NCI-H748 treated with DMSO at 0.1 percent for 48 hours (cell line): ENCODE measurements at regions not wholly inside any gene's neighbourhood (a gene's known extent, or its start where the extent isn't known, plus 50 kb on each side); places are given as distances from the start of the nearest gene placed in this dataset.
A peak's percentile ranks its signal among the peaks of the same experiment; 100 is the strongest.

ENCODE experiments used
- DNase-seq: peaks from one replicate; lab custom pipeline; 2025; lab: John Stamatoyannopoulos, UW

DNA sequence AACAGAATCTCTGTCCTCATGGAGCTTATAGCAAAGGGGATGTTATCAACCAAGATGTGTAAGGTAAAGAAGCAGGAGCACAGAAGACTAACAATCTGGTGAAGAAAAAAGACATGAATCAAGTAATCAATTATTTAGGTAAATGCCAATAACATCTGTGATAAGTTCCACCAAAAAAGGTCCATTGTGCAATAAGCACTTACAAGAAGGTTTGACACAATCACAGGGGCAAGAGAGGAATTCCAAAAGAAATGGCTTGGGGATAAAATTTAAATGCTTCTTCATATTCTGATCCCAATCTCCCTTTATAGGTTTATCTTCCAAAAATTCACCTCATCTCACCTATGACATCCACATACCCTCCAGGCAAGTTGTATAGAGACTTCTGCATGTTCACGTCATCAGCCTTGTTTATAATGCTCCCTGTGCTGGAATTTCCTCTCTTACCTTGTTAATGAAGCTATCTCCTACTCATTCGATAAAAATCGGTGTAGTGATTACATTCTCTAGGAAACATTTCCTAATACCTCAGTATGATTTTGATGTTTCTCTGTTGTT, 53.6 kb upstream of the DPT start:
- no peak for DNase-seq

DNA sequence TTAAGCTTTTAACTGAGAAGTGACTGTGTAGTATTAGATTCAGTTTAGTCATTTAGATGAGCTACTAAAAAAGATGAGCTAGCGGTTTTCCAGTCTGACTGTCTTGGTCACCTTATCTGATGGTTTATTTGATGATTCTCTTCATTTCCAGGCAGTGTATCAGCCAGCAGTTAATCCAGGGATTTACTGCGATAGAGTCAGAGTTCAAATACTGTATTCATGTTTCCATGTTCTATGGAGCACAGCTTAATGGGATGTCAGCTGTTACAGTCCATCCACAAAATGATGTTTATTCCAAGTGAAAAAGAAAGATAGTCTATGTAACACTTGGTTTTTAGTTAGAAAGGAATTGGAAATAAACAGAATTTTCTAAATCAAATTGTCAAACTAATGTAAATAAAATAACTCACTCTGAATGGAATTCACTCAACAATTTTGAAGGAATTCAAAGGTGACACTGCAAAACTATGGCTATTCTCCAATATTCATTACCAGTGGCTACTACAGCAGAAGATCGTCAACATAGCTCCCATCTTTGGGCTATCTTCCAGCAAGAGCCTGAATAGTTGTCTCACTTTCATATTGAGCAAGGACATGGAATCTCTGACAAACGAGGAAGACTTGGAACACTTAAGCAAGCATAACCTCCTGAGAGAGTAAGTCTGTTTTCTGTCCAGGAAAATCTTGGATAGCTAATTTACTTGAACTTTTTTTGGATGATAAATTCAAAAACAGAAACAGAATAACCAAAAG, 54.6 kb upstream of the DPT start:
- no peak for DNase-seq

DNA sequence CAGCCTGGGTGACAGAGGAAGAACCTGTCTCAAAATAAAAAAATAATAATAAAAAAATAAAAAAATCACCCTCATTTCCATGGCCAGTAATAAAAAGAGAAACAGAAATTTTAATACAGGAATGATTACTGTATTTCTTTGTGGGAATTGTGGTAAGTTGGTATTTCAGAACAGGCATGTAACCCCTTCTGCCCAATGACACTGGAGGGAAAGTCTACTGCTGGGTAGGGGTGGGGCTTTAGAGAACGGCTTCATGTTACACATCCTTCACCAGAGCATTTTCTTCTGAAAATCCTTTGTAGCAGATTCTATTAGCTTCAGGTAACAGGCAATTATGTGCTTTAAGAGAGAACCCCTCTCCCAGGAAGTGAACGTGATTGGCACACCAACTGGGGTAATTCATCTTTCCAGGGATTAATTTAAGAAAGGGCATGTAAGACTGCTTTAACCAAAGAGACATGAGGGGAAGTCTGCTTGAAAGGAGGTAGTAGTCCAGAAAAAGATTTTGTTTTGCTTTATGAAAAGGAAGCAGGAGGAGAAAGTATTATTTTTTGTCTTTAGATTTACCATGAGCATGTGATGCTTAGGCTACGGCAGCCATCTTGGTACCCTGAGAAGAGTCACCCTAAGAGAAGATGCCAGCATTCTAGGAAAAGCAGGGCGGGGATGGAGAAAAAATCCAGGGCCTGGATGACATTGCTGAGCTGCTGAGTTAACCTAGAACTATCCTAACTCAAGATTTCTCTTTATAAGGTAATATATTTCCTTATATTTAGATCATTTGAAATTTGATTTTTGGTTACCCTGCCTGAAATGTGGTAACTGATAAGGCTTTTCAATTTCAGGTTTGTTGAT, 57.7 kb upstream of the DPT start:
- peak; percentile 55 for DNase-seq

DNA sequence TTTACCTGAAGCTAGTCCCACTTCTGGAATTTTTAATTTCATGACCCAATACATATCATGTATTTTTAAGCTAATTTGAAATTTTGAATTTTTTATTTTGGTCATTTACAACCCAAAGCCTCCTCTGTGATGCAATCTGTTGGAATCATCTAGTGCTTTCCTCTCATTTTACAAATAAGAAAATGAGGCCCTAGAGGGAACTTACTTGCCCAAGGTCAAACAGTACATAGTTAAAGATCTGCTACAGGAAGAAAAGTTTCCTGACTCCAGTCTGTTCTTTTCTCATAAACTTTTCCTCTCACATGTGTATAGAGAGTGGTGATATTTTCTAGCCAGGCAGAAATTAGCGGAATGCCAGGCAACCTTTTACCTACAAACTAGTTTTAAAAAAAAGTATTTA, 59.3 kb upstream of the DPT start:
- no peak for DNase-seq

DNA sequence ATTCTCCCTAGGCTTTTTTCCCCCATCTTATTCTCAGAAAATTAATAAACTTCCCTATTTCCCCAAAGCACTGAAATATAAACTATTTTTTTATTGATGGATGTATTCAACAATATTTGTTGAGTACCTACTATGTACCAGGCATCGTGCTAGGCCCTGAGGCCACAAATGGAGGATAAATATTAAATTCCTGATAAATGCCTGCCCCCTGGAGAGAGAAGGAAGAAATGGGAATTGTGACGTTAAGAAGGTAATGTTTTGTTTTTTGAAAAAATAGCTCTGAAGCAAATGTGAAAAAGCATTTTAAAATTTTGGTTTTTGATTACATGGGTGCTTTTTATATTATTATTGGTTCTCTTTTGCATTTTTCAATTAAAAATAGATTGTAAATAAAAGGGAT, 60.5 kb upstream of the DPT start:
- no peak for DNase-seq

- no peak for DNase-seq
Observed at GRCh38 chr1:168792142-168792541, 63.1 kb upstream of the DPT start.

DNA sequence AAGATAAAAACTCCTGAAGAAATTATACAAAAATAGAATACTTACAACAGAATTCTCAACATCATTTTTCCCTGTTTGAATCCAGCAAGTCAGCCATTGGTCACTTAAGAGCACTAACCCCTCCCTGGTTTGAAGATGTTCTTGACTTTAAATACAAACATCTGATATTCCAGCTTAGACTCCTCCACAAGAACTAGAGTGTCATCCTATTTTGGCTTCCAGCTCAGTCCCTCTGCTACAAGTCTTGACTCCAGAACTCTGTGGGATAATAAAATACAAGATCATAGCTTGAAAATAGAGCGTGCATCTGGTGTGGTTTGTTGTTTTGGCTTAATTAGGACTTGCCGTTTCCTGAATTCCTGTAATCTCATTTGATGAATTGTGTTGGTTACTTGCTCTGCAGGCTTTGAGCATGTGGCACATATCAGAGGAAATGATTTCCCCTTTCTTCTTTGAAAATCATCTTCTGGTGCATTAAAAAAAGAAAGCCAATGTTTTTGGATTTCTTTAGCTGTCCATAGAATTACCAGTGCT, 63.7 kb upstream of the DPT start:
- no peak for DNase-seq

DNA sequence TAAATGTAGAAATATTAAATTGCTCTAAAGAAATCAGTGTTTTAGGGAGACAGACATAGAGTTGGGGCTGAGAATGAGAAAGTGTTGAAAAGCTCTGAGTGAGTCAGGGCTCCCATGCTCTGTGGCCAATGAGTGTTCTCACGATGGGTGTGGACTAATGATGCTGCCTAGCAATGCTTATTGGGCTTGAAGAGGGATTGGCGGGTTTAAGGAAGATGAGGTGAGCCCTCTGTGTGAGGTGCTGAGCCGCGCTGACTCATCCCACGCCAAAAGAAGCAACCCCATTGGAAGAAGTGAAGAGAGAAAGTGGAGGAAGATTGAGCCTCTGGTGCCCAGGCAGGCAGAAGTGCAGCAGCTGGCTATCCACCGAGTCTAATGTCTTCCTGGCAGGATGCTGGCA, 65.1 kb upstream of the DPT start:
- DNase-seq, result no peak

DNA sequence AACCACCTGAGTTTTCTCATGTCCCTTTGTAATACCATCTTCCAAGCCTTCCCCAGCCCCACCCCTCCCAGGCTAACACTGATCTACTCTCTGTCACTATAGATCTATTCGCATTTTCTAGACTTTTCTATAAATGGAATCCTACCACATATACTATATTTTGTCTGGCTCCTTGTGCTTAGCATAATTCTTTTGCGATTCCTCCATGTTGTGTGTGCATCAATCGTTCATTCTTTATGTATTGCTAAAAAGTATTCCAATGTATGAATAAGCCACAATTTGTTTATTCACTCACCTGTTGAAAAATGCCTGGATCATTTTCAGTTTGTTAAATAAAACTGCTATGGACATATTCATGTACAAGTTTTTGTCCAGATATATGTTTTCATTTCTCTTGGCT, 66.7 kb upstream of the DPT start:
- DNase-seq, result no peak

- no peak for DNase-seq
Observed at GRCh38 chr1:168799927-168800605, 71.1 kb upstream of the DPT start.

DNA sequence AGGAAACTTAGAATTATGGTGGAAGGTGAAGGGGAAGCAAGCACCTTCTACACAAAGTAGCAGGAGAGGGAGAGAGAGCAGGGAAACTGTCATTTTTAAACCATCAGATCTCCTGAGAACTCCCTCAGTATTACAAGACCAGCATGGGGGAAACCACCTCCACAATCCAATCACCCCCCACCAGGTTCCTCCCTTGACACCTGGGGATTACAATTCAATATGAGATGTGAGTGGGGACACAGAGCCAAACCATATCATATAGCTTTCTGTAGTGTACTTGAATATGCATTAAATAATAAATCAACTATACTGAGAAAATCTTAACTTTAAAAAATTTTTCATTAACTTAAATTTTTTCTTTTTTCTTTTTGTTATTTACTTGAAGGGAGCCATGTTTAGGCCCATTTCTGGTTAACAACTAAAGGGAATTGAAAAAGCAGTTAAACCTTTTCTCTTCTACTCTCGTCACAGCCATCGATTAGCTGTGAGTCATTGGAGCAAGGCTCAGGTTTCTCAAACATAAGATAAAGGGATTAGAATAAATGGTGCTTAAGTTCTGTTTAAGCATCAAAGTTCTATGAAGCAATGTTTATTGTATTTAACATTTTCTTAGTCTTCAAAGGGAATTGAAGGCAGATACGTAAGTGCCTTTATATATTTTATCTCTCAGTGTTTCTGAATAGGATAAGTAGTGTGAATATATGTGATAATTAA, 72.2 kb upstream of the DPT start:
- DNase-seq, result no peak

GRCh38 chr1:168803806-168804510, 75.0 kb upstream of the DPT start:
- DNase-seq, result peak; percentile 17

DNA sequence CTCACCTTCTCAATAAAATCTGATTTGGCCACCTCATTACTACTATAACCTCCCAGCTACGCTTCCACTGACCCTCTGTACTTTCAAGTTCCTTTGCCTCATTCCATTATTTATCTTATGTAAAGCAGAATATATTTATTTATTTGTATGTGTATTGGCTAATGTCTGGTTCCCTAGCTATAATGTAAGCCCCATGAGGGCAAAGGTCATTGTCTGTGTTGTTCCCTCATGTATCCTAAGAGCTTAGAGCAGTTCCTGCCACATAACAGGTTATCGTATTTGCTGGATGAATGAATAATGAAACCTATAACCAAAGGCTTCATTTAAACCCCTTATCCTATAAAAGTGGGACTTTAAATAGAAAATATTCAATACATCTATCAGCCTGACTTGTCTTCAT, 77.9 kb upstream of the DPT start:
- DNase-seq, result no peak

DNA sequence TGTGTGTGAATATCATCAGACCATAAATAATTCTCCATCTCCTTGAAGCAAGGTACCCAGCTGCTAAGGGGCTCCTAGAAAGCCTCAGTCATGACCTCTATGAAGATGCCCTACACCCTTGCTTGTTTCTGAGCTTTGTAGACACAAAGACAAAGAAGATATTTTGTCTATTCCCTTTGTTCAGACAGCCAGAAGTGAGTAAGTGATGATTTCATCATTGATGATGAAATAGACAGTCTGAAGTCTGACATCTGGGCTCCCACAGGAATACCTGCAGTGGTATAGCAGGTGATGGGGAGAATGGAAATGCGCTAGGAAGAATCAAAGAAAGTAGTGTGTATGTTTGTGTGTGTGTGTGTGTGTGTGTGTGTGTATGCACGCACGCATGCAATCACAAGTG, 82.2 kb upstream of the DPT start:
- no peak for DNase-seq

GRCh38 chr1:168819668-168820067, 90.7 kb upstream of the DPT start:
- DNase-seq, result no peak

GRCh38 chr1:168821434-168821833, 92.4 kb upstream of the DPT start:
- DNase-seq, result no peak

- DNase-seq, result no peak
Observed at GRCh38 chr1:168822911-168823310, 93.9 kb upstream of the DPT start.

GRCh38 chr1:168823988-168824387, 95.0 kb upstream of the DPT start:
- no peak for DNase-seq

DNA sequence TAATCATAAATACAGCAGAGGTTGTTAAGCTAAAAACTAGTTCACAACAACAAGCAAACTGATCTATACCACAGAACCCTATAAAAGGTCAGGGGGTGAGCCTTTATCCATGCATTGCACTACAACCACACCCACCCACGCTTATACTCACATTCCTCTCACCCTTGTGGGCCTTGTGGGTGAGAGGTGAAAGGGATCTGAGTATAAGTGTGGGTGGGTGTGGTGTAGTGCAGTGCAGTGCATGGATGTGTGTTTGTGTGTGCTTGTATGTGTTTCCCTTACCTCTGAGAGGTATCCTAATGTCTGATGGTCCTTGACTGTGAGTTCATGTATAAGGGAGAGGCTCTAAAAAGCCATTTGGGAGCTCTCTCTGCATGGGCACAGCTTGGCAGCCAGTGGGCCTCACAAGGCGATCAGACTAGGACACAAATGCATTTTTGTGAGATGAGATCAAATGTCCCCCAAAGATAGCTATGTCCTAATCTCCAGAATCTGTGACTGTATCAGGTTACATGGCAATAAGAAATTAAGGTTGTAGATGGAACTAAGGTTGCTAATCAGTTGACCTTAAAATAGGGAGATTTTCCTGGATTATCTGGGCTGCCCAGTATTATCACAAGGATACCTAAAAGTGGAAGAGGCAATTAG, 95.5 kb upstream of the DPT start:
- DNase-seq, result no peak

GRCh38 chr1:168825129-168825528, 96.1 kb upstream of the DPT start:
- DNase-seq, result no peak

GRCh38 chr1:168825820-168826219, 96.8 kb upstream of the DPT start:
- no peak for DNase-seq
